Prostate gland (tissue), 2 donors: ENCODE measurements at regions not wholly inside any gene's neighbourhood (a gene's known extent, or its start where the extent isn't known, plus 50 kb on each side); places are given as distances from the start of the nearest gene placed in this dataset.

Experiments used
- DNase-seq: peaks from one replicate; pipeline ENCODE4 v3.0.0-alpha.2; 2019; ENCODE audit warnings: low spot score
- H3K27ac ChIP-seq, 2 donors: fragments of 200-600 bp; sonication (generic); 2 replicates each; pipeline ENCODE4 v1.5.1; 2017 to 2019
- H3K27me3 ChIP-seq: fragments of 200-600 bp; sonication (generic); replicated peaks from 2 replicates; pipeline ENCODE4 v1.5.1; 2019; ENCODE audit not compliant: insufficient read depth
- H3K36me3 ChIP-seq, 2 donors: fragments of 200-600 bp; sonication (generic); 1 replicate in 1 of 2; 2 replicates in 1 of 2; pipeline versions ENCODE4 v1.5.1 to v1.8.1; 2017 to 2019
- H3K4me1 ChIP-seq: fragments of 200-600 bp; sonication (generic); replicated peaks from 2 replicates; pipeline ENCODE4 v1.5.1; 2019
- H3K4me3 ChIP-seq, 2 donors: fragments of 200-600 bp; sonication (generic); 2 replicates each; pipeline ENCODE4 v1.5.1; 2017 to 2019
- H3K9me3 ChIP-seq: fragments of 200-600 bp; sonication (generic); 2 replicates; pipeline ENCODE4 v1.5.1; 2017
- POLR2A ChIP-seq: fragments of 450-650 bp; IDR thresholded peaks from one replicate; pipeline ENCODE4 v1.6.1; 2016; ENCODE audit warnings: antibody characterized with exemption, mild to moderate bottlenecking
- POLR2AphosphoS5 ChIP-seq: sonication (generic); formaldehyde crosslinking; IDR thresholded peaks from one replicate; pipeline ENCODE4 v1.6.1; 2017; ENCODE audit warnings: antibody characterized with exemption
- WGBS: methylation state at CpG from one replicate; pipeline ENCODE4 v1.1.5; 2018; 5-methylcytosine and 5-hydroxymethylcytosine counted together
- intact Hi-C: fragments of 100-400 bp; cut with DNase I; formaldehyde crosslinking; loops from one replicate; pipeline ENCODE4 v1.14.2; 2022
- TF ChIP-seq, protein P1 (sequence below), 4 experiments: fragments of 200-600 bp in 2 of 4; fragments of 450-650 bp in 2 of 4; sonication (generic) in 2 of 4; IDR thresholded peaks; 1 replicate in 3 of 4; 2 replicates in 1 of 4; pipeline ENCODE4 v1.5.1; 2016 to 2019; ENCODE audit warnings: antibody characterized with exemption in 4 of 4, mild to moderate bottlenecking in 2 of 4, moderate library complexity in 2 of 4

GRCh38 chr2:5495586-5495985 is 196.6 kb upstream of the SOX11 start:
- DNase-seq, result no peak
- Histone ChIP-seq H3K4me3 (no peak overlapping the region), H3K27ac (no peak overlapping the region), H3K36me3 (no peaks in the 10 kb centered on the region), H3K27me3 (no peaks in the 10 kb centered on the region), H3K9me3 (no peaks in the 10 kb centered on the region), H3K4me1 (no peaks in the 10 kb centered on the region)
- intact Hi-C loops, result no loop called here
- TF ChIP-seq POLR2A (no peak), POLR2AphosphoS5 (no peak)
- TF ChIP-seq, protein P1, sequence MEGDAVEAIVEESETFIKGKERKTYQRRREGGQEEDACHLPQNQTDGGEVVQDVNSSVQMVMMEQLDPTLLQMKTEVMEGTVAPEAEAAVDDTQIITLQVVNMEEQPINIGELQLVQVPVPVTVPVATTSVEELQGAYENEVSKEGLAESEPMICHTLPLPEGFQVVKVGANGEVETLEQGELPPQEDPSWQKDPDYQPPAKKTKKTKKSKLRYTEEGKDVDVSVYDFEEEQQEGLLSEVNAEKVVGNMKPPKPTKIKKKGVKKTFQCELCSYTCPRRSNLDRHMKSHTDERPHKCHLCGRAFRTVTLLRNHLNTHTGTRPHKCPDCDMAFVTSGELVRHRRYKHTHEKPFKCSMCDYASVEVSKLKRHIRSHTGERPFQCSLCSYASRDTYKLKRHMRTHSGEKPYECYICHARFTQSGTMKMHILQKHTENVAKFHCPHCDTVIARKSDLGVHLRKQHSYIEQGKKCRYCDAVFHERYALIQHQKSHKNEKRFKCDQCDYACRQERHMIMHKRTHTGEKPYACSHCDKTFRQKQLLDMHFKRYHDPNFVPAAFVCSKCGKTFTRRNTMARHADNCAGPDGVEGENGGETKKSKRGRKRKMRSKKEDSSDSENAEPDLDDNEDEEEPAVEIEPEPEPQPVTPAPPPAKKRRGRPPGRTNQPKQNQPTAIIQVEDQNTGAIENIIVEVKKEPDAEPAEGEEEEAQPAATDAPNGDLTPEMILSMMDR (IDR thresholded peaks at IDR 0.05), result no peak
- WGBS, result 52% methylated on average over 8 of the region's 8 CpGs

DNA sequence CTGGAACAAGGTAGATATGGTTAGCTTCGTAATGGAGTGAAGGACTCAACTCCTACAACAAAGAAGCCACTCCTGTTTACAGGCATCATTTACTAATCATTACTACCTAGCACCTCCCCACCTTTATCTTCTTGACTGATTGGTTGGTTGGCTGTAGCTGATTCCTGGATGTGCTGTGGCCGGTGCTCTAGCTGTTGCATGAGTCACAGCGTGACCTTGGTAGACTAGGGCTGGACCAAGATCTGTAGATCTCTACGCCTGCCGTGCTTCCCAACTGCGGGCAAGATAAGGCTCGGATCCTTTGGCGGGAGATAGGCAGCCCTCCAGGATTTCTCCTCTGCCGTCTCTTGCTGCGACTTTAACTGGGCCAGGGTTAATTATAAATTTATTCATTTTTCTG is 194.3 kb upstream of the SOX11 start:
- no peak overlapping the region for H3K27ac ChIP-seq
- no peaks in the 10 kb centered on the region for H3K9me3 ChIP-seq
- WGBS, result 93% methylated on average over 10 of the region's 10 CpGs

DNA sequence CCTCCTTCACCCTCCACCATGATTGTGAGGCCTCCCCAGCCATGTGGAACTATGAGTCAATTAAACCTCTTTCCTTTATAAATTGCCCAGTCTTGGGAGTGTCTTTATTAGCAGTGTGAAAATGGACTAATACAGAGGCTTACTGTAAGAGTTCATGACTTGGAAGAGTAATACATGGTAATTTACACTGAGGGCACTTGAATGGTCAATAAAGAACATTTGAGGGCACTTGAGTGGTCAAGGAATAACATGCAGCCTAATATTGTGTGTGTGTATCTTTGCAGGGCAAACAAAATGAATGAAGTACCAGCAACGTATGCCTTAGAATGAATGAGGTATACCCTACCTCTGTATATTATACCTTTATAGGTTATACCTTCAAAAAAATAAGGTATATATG is 190.4 kb upstream of the SOX11 start:
- intact Hi-C loops, result no loop called here
- H3K9me3 ChIP-seq, result no peaks in the 10 kb centered on the region
- 94% methylated on average over 1 of the region's 1 CpG for WGBS
- no peak for DNase-seq
- no peak for TF ChIP-seq POLR2AphosphoS5
- TF ChIP-seq, protein P1 (IDR thresholded peaks at IDR 0.05), result no peak
- TF ChIP-seq POLR2A, result no peak
- H3K4me3 ChIP-seq, result no peak overlapping the region
- no peaks in the 10 kb centered on the region for H3K27me3 ChIP-seq
- H3K36me3 ChIP-seq, result no peaks in the 10 kb centered on the region
- no peaks in the 10 kb centered on the region for H3K4me1 ChIP-seq
- no peak overlapping the region for H3K27ac ChIP-seq

More for the DNA sequence above, 194.3 kb upstream of the SOX11 start:
- H3K27me3 ChIP-seq, result no peaks in the 10 kb centered on the region
- intact Hi-C loops, result no loop called here
- no peak for TF ChIP-seq POLR2A
- TF ChIP-seq, protein P1 (IDR thresholded peaks at IDR 0.05), result no peak
- no peak for TF ChIP-seq POLR2AphosphoS5
- H3K4me1 ChIP-seq, result no peaks in the 10 kb centered on the region
- DNase-seq, result no peak
- H3K4me3 ChIP-seq, result no peak overlapping the region
- H3K36me3 ChIP-seq, result no peaks in the 10 kb centered on the region

- no peak for TF ChIP-seq POLR2A
- no peak for TF ChIP-seq POLR2AphosphoS5
- TF ChIP-seq, protein P1 (IDR thresholded peaks at IDR 0.05), result no peak
- H3K9me3 ChIP-seq, result no peaks in the 10 kb centered on the region
- intact Hi-C loops, result no loop called here
- 91% methylated on average over 3 of the region's 3 CpGs for WGBS
- H3K4me1 ChIP-seq, result no peaks in the 10 kb centered on the region
- H3K27me3 ChIP-seq, result no peaks in the 10 kb centered on the region
- no peaks in the 10 kb centered on the region for H3K36me3 ChIP-seq
- no peak for DNase-seq
- no peak overlapping the region for H3K4me3 ChIP-seq
- H3K27ac ChIP-seq, result no peak overlapping the region
Measured at GRCh38 chr2:5502385-5502784, 189.8 kb upstream of the SOX11 start.

DNA sequence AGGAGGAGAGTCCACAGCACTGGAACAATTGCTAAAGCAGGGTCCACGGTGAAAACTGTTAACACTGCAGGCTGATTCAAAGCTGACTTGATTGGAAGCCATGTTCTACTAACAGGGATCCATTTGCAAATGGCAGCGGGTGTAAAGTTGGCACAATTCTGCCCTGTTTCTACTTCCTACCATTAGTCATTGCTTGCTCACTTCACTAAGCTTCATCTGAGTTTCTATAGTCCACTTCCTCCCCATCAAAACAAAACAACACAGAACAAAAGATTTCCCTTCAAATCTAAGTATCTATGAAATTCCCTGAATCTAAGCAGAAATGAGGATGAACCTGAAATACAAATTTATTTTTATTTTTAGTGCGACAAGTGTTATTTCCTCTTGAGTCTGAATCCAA is 187.4 kb upstream of the SOX11 start:
- no peaks in the 10 kb centered on the region for H3K36me3 ChIP-seq
- no peak for DNase-seq
- intact Hi-C loops, result no loop called here
- no peaks in the 10 kb centered on the region for H3K27me3 ChIP-seq
- H3K9me3 ChIP-seq, result no peaks in the 10 kb centered on the region
- H3K4me1 ChIP-seq, result no peaks in the 10 kb centered on the region
- no peak overlapping the region for H3K27ac ChIP-seq
- TF ChIP-seq, protein P1 (IDR thresholded peaks at IDR 0.05), result no peak
- TF ChIP-seq POLR2AphosphoS5 (no peak), POLR2A (no peak)
- H3K4me3 ChIP-seq, result no peak overlapping the region
- WGBS, result 64% methylated on average over 3 of the region's 3 CpGs
